SK-N-SH (cell line): ENCODE measurements at regions not wholly inside any gene's neighbourhood (a gene's known extent, or its start where the extent isn't known, plus 50 kb on each side); places are given as distances from the start of the nearest gene placed in this dataset.

Source experiments
- PBX3 ChIP-seq: IDR thresholded peaks from 2 replicates; pipeline ENCODE4; 2012
- REST ChIP-seq: IDR thresholded peaks from 2 replicates; pipeline ENCODE4 v1.6.1; 2012; ENCODE audit warnings: mild to moderate bottlenecking, low read depth, low read length, moderate library complexity
- USF1 ChIP-seq: IDR thresholded peaks from 2 replicates; pipeline ENCODE4 v1.4.0; 2012; ENCODE audit warnings: low read depth, borderline replicate concordance
- ZBTB33 ChIP-seq: IDR thresholded peaks from 2 replicates; pipeline ENCODE4 v1.4.0; 2012; ENCODE audit warnings: low read depth, borderline replicate concordance

GRCh38 chr9:96167011-96167410, 135.0 kb downstream of the HSD17B3 start:
- no peak for TF ChIP-seq REST
- no peak for TF ChIP-seq USF1
- no peak for TF ChIP-seq PBX3
- no peak for TF ChIP-seq ZBTB33
